Fibroblast of the aortic adventitia (primary cell): ENCODE measurements at regions not wholly inside any gene's neighbourhood (a gene's known extent, or its start where the extent isn't known, plus 50 kb on each side); places are given as distances from the start of the nearest gene placed in this dataset. TPM values are rescaled to one million over a fixed set of nuclear protein-coding genes. Genes with fewer than 3 reads are reported as not detected.

Experiments
- DNase-seq: peaks from one replicate; pipeline ENCODE4 v3.0.0-alpha.2; 2010; ENCODE audit warnings: low read depth
- H3K4me3 ChIP-seq: 2 replicates; pipeline ENCODE4 v1.5.1; 2011; ENCODE audit warnings: low read depth, mild to moderate bottlenecking, control low read depth, low read length, moderate library complexity
- small RNA-seq: library from RNA; depleted of rRNA; stranded (forward); fragments of <200 nt; gene quantifications from one replicate; pipeline ENCODE3, GENCODE V24; 2012
- TF ChIP-seq, protein P1 (sequence below): IDR thresholded peaks from 2 replicates; pipeline ENCODE4 v1.5.1; 2011; ENCODE audit warnings: mild to moderate bottlenecking, low read length, control low read depth, inconsistent platforms; ENCODE audit not compliant: insufficient read depth

DNA sequence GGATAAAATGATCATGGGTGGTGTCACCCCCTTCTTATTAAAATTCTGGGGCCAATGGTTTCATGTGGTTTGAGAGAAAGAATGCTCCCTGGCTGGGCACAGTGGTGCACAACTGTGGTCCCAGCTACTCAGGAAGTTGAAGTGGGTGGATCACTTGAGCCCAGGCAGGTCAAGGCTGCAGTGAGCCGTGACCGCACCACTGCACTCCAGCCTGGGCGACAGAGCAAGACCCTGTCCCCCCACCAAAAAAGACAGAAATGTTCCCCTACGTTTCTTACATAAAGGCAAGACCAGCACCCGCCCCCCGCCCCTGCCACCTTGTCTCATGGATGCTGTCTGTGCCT, 53.0 kb upstream of the ID2 start:
- no peak for DNase-seq
- TF ChIP-seq, protein P1, sequence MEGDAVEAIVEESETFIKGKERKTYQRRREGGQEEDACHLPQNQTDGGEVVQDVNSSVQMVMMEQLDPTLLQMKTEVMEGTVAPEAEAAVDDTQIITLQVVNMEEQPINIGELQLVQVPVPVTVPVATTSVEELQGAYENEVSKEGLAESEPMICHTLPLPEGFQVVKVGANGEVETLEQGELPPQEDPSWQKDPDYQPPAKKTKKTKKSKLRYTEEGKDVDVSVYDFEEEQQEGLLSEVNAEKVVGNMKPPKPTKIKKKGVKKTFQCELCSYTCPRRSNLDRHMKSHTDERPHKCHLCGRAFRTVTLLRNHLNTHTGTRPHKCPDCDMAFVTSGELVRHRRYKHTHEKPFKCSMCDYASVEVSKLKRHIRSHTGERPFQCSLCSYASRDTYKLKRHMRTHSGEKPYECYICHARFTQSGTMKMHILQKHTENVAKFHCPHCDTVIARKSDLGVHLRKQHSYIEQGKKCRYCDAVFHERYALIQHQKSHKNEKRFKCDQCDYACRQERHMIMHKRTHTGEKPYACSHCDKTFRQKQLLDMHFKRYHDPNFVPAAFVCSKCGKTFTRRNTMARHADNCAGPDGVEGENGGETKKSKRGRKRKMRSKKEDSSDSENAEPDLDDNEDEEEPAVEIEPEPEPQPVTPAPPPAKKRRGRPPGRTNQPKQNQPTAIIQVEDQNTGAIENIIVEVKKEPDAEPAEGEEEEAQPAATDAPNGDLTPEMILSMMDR: no peak

DNA sequence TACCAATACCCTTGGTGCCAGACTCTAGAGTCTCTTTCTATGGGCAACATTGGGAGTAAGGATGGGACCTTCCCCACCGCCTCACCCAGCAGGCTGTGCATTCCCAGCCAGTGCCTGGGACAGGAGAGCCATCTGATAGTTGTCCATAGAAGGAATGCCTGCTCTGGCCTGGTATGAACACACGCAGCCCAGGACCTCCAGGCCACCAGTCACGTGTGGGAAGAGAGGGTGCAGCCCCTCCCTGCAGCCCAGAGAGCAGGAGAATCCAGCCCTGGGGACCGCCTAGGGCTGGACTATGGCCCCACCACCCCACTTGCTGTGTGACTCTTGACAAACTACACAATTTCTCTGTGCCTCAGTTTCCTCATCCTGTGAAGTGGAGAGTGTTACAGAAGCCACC, 52.5 kb upstream of the ID2 start:
- H3K4me3 ChIP-seq: no peak overlapping the region
- DNase-seq: no peak
- TF ChIP-seq, protein P1: no peak

More for the DNA sequence above, 53.0 kb upstream of the ID2 start:
- H3K4me3 ChIP-seq: no peak overlapping the region

DNA sequence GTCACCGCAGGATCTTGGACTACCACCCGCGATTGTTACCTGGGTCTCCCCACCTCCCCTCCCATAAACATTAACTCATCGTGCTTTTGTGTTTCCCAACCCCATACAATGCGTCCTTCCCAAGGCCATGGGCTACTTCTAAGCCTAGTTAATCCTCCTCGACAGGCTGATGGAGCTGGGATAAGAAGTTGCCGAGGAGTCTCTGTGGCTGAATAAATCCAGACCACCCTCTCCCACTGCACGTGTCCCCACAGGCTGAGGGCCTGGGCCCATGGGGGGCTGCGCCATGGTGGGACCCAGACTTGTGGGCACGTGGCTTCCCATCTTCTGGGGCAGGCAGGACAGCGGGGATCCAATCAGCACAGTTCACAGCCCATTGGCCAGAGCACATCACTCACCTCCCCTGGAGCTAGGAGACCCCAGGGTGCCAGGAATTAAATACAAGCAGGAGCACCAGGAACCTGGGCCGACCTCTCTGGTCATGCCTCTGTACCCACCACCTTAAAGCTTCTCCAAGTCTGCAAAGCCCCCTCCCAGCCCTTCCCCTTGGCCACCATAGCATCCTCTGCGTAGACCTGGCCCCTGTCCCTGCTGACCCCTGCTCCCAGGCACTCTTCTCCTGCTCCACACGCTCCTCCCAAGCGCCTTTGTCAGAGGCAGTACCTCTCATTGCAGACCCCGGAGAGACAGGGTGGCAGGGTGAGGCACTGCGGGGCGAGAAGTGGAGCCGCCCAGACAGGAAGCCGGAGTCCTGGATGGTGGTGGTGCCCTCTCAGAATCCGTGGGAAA, 51.0 kb upstream of the ID2 start:
- DNase-seq: no peak
- no peak overlapping the region for H3K4me3 ChIP-seq
- TF ChIP-seq, protein P1: no peak

DNA sequence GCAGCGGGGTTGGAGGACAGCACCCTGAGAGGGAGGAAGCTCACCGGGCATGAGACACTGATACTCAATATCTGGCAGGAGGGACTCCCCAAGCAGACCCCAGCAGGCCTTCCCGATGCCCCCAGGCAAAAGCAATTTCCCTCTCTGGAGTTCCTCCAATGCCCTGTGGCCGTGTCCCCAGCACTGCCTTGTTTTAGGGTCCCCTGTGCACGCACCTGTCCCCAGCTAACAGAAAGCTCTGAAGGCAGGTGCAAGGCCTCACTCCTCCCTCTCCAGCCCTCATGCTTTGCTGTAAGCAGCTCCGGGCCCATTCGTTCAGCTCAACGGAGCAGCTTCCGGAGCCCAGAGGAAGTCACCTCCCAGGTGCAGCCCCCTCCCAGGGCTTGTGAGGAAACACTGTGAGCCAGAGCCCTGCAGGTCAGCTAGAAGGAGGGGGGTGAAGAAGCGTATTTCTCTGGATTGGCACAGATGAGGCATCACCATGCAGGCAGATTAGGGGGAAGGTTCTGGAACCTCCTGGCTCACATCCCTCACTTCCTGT, 50.3 kb upstream of the ID2 start:
- TF ChIP-seq, protein P1: no peak
- H3K4me3 ChIP-seq: no peak overlapping the region
- no peak for DNase-seq

Small RNA genes in the stretch of these regions (small RNA-seq; reads per million reads assigned to genes)
- gene AC092580.3 (not detected), gene RNU6ATAC37P (not detected), gene SNRPEP5 (not detected)
